Keratinocyte (primary cell): ENCODE measurements at regions not wholly inside any gene's neighbourhood (a gene's known extent, or its start where the extent isn't known, plus 50 kb on each side); places are given as distances from the start of the nearest gene placed in this dataset.

ENCODE experiments used
- DNase-seq: peaks from one replicate; pipeline ENCODE4 v3.0.0-alpha.2; 2011; ENCODE audit warnings: low read depth, missing footprints, low spot score
- FAIRE-seq: peaks from 2 replicates; lab custom pipeline; 2011; peaks lifted over from hg19 to GRCh38; lab: Jason Lieb, UNC
- H2AFZ ChIP-seq: 2 replicates; pipeline ENCODE4 v1.6.0; 2012; ENCODE audit warnings: low read length, control low read depth, inconsistent platforms; ENCODE audit not compliant: control insufficient read depth
- H3K27ac ChIP-seq: 2 replicates; pipeline ENCODE4 v1.5.1; 2011; ENCODE audit warnings: low read length; ENCODE audit not compliant: control insufficient read depth, insufficient read depth
- H3K27me3 ChIP-seq: 3 replicates; pipeline ENCODE4 v1.6.0; 2011; ENCODE audit warnings: low read length; ENCODE audit not compliant: control insufficient read depth, insufficient read depth; ENCODE audit errors: extremely low read depth
- H3K36me3 ChIP-seq, 2 experiments: 2 replicates in 1 of 2; 3 replicates in 1 of 2; pipeline ENCODE4 v1.5.1; 2011; ENCODE audit warnings: low read length in 2 of 2, mild to moderate bottlenecking in 1 of 2; ENCODE audit not compliant: control insufficient read depth in 2 of 2, insufficient read depth in 2 of 2; ENCODE audit errors: extremely low read depth in 1 of 2
- H3K4me1 ChIP-seq: 3 replicates; pipeline ENCODE4 v1.5.1; 2011; ENCODE audit warnings: low read length; ENCODE audit not compliant: control insufficient read depth, insufficient read depth; ENCODE audit errors: extremely low read depth
- H3K4me2 ChIP-seq: 3 replicates; pipeline ENCODE4 v1.6.0; 2011; ENCODE audit warnings: low read depth, low read length; ENCODE audit not compliant: control insufficient read depth, insufficient read depth; ENCODE audit errors: extremely low read depth
- H3K4me3 ChIP-seq, 3 experiments: fragments of 200-600 bp in 1 of 3; sonication (generic) in 1 of 3; 2 replicates in 2 of 3; 3 replicates in 1 of 3; pipeline ENCODE4 v1.5.1; 2011 to 2016; ENCODE audit warnings: low read length in 3 of 3, mild to moderate bottlenecking in 3 of 3, control low read depth in 2 of 3, inconsistent platforms in 1 of 3, low read depth in 1 of 3, mixed read lengths in 1 of 3, mixed run types in 1 of 3, moderate library complexity in 1 of 3; ENCODE audit not compliant: control insufficient read depth in 2 of 3, insufficient read depth in 2 of 3; ENCODE audit errors: extremely low read depth in 1 of 3
- H3K79me2 ChIP-seq: 2 replicates; pipeline ENCODE4 v1.6.0; 2012; ENCODE audit warnings: low read length; ENCODE audit not compliant: control insufficient read depth, insufficient read depth
- H3K9ac ChIP-seq: 3 replicates; pipeline ENCODE4 v1.6.0; 2011; ENCODE audit warnings: low read length; ENCODE audit not compliant: control insufficient read depth, insufficient read depth; ENCODE audit errors: extremely low read depth
- H3K9me1 ChIP-seq: 3 replicates; pipeline ENCODE4 v1.6.0; 2011; ENCODE audit warnings: low read length; ENCODE audit not compliant: control insufficient read depth, insufficient read depth; ENCODE audit errors: extremely low read depth
- H3K9me3 ChIP-seq: 2 replicates; pipeline ENCODE4 v1.5.1; 2012; ENCODE audit warnings: low read depth, low read length; ENCODE audit not compliant: control insufficient read depth
- H4K20me1 ChIP-seq: 3 replicates; pipeline ENCODE4 v1.6.0; 2011; ENCODE audit warnings: low read length; ENCODE audit not compliant: control insufficient read depth, insufficient read depth; ENCODE audit errors: extremely low read depth
- CTCF ChIP-seq, 3 experiments: IDR thresholded peaks in 1 of 3; conservative IDR thresholded peaks in 1 of 3; optimal IDR thresholded peaks in 1 of 3; 2 replicates in 2 of 3; 3 replicates in 1 of 3; pipeline versions ENCODE3 to v1.5.1; 2011; ENCODE audit warnings: low read length in 3 of 3, mild to moderate bottlenecking in 3 of 3, moderate library complexity in 2 of 3, control low read depth in 1 of 3, inconsistent platforms in 1 of 3; ENCODE audit not compliant: insufficient read depth in 2 of 3; ENCODE audit errors: extremely low read depth in 1 of 3
- EZH2 ChIP-seq: IDR thresholded peaks from one replicate; pipeline ENCODE4 v1.6.1; 2012; ENCODE audit warnings: inconsistent platforms, mild to moderate bottlenecking, low read length, moderate library complexity
- dilution Hi-C: fragments of 300-500 bp; cut with MboI; formaldehyde crosslinking; loops from one replicate; pipeline ENCODE4 v1.7.0; 2020; ENCODE audit warnings: low sequenced_read_pairs; ENCODE audit not compliant: extremely low pct_ligation_motif_present

GRCh38 chr1:81549588-81550127 lies 251.1 kb upstream of the ADGRL2 start:
- no peak overlapping the region for H2AFZ ChIP-seq
- TF ChIP-seq CTCF (optimal IDR thresholded peaks at IDR 0.05 in 1 of 3, IDR thresholded peaks at IDR 0.05 in 1 of 3, conservative IDR thresholded peaks at IDR 0.05 in 1 of 3; ENCODE audit: extremely low read depth in 1 of 3, insufficient read depth in 2 of 3, low read length in 3 of 3) = peak in 2 of 3 experiments; percentile 54 to 55
- TF ChIP-seq EZH2 = no peak
- H3K9me1 ChIP-seq = no peaks in the 10 kb centered on the region
- H3K9me3 ChIP-seq = no peaks in the 10 kb centered on the region
- no peak overlapping the region for H3K4me3 ChIP-seq
- H3K79me2 ChIP-seq = no peaks in the 10 kb centered on the region
- H3K4me1 ChIP-seq = peaks cover 19% of the 10 kb centered on the region
- dilution Hi-C loops = no loop called here
- H3K4me2 ChIP-seq = no peak overlapping the region
- H4K20me1 ChIP-seq = no peaks in the 10 kb centered on the region
- FAIRE-seq (peak; percentile 5), DNase-seq (no peak)
- no peaks in the 10 kb centered on the region for H3K36me3 ChIP-seq
- H3K9ac ChIP-seq = no peak overlapping the region
- no peak overlapping the region for H3K27ac ChIP-seq
- no peaks in the 10 kb centered on the region for H3K27me3 ChIP-seq

GRCh38 chr1:81548918-81549587 lies 251.7 kb upstream of the ADGRL2 start:
- H4K20me1 ChIP-seq = no peaks in the 10 kb centered on the region
- H3K27ac ChIP-seq = no peak overlapping the region
- H3K4me2 ChIP-seq = no peak overlapping the region
- no peaks in the 10 kb centered on the region for H3K27me3 ChIP-seq
- TF ChIP-seq CTCF (optimal IDR thresholded peaks at IDR 0.05 in 1 of 3, IDR thresholded peaks at IDR 0.05 in 1 of 3, conservative IDR thresholded peaks at IDR 0.05 in 1 of 3; ENCODE audit: extremely low read depth in 1 of 3, insufficient read depth in 2 of 3, low read length in 3 of 3) (no peak), EZH2 (no peak)
- DNase-seq = no peak
- no peak overlapping the region for H3K9ac ChIP-seq
- H3K36me3 ChIP-seq = no peaks in the 10 kb centered on the region
- H2AFZ ChIP-seq = no peak overlapping the region
- H3K4me3 ChIP-seq = no peak overlapping the region
- H3K79me2 ChIP-seq = no peaks in the 10 kb centered on the region
- FAIRE-seq = no peak
- dilution Hi-C loops = no loop called here
- no peaks in the 10 kb centered on the region for H3K9me1 ChIP-seq
- H3K9me3 ChIP-seq = no peaks in the 10 kb centered on the region
- peaks cover 19% of the 10 kb centered on the region for H3K4me1 ChIP-seq
